Calu3 (cell line): ENCODE measurements at regions not wholly inside any gene's neighbourhood (a gene's known extent, or its start where the extent isn't known, plus 50 kb on each side); places are given as distances from the start of the nearest gene placed in this dataset.
"Not testable (repeated sequence)": the region's sequence is repeated elsewhere in the genome, so short reads cannot be mapped to it uniquely, and the experiment has no call there.

ENCODE experiments used
- BruUV-seq: library from RNA; stranded (reverse); fragments of 400-500 nt; replicated peaks from 2 replicates; lab custom pipeline; 2021; lab: Mats Ljungman, UMichigan
- CTCF ChIA-PET: fragments of 300-600 bp; sonication (Branson Sonifier 250); formaldehyde crosslinking; loops from one replicate; lab custom pipeline; 2022; ENCODE audit warnings: antibody characterized with exemption; lab: Charles Lee
- DNase-seq: peaks from one replicate; pipeline ENCODE4 v3.0.0; 2022
- H3K27ac Mint-ChIP-seq: one replicate; pipeline ENCODE4 v1.8.0; 2022; ENCODE audit warnings: mixed read lengths; ENCODE audit not compliant: unreplicated experiment
- H3K27me3 Mint-ChIP-seq: one replicate; pipeline ENCODE4 v1.8.0; 2022; ENCODE audit warnings: mixed read lengths; ENCODE audit not compliant: unreplicated experiment
- H3K36me3 Mint-ChIP-seq: one replicate; pipeline ENCODE4 v1.8.0; 2022; ENCODE audit warnings: mild to moderate bottlenecking, moderate library complexity, mixed read lengths; ENCODE audit not compliant: insufficient read depth, unreplicated experiment
- H3K4me1 Mint-ChIP-seq: one replicate; pipeline ENCODE4 v1.8.0; 2022; ENCODE audit warnings: mild to moderate bottlenecking, low read depth, mixed read lengths; ENCODE audit not compliant: unreplicated experiment
- H3K4me3 Mint-ChIP-seq: one replicate; pipeline ENCODE4 v1.8.0; 2022; ENCODE audit warnings: mild to moderate bottlenecking, low read depth, moderate library complexity, mixed read lengths; ENCODE audit not compliant: unreplicated experiment
- H3K9me3 Mint-ChIP-seq: one replicate; pipeline ENCODE4 v1.8.0; 2022; ENCODE audit warnings: low read depth, mixed read lengths; ENCODE audit not compliant: unreplicated experiment
- intact Hi-C: fragments of 100-400 bp; cut with micrococcal nuclease; formaldehyde crosslinking; loops from one replicate; pipeline ENCODE4 v1.10.0; 2022; ENCODE audit not compliant: unreplicated experiment
- TF ChIP-seq, protein P1 (sequence below): fragments of 200-600 bp; IDR thresholded peaks from one replicate; pipeline ENCODE4 v1.8.0; 2022; ENCODE audit warnings: antibody characterized with exemption; ENCODE audit not compliant: unreplicated experiment

DNA sequence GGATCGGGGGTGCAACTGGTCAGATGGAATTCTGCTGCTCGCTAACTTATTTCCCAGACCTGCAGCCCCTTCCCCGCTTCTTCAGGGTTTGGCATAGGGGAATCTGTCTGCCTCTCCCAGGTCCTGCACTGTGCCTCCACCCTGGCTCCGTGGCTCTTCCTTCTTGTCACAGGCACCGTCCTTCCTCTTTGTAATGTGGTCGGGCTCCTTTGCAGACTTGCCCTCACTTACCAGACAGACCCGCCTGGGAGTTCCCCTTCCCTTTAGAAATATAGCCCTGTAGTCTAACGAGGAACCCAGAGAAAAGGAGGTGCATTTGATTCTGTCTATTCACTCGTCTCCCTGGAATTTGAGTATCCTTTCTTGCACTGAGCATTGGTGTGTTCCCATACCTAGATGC lies 63.9 kb upstream of the PAX8 start:
- Mint-ChIP-seq H3K36me3 (no peaks in the 10 kb centered on the region), H3K27me3 (no peaks in the 10 kb centered on the region), H3K27ac (no peak overlapping the region), H3K4me3 (no peak overlapping the region), H3K4me1 (no peaks in the 10 kb centered on the region), H3K9me3 (no peaks in the 10 kb centered on the region)
- no peak for DNase-seq
- CTCF ChIA-PET: no interaction called here
- intact Hi-C loops: no loop called here
- TF ChIP-seq, protein P1, sequence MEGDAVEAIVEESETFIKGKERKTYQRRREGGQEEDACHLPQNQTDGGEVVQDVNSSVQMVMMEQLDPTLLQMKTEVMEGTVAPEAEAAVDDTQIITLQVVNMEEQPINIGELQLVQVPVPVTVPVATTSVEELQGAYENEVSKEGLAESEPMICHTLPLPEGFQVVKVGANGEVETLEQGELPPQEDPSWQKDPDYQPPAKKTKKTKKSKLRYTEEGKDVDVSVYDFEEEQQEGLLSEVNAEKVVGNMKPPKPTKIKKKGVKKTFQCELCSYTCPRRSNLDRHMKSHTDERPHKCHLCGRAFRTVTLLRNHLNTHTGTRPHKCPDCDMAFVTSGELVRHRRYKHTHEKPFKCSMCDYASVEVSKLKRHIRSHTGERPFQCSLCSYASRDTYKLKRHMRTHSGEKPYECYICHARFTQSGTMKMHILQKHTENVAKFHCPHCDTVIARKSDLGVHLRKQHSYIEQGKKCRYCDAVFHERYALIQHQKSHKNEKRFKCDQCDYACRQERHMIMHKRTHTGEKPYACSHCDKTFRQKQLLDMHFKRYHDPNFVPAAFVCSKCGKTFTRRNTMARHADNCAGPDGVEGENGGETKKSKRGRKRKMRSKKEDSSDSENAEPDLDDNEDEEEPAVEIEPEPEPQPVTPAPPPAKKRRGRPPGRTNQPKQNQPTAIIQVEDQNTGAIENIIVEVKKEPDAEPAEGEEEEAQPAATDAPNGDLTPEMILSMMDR: no peak
- BruUV-seq: no TSS peak

DNA sequence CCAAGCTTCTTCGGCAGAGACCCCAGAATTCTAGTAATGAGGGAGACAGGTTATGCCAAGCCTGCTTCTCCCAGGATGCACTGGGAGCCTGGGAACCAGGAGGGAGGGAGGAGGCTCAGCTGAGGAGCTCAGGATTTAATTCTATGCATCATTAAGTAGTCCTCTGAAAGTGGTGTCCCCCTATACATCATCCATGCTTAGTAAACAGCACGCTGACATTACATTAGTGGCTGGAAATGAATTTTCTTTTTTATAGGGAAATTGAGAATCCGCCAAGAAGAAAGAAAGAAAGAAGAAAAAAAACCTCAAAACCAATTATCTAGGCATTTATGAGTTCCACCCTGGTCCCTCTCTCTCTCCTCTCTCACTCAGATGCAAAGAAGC lies 63.1 kb upstream of the PAX8 start:
- H3K4me3 Mint-ChIP-seq, CTCF ChIA-PET, H3K27me3 Mint-ChIP-seq, H3K4me1 Mint-ChIP-seq, DNase-seq, H3K36me3 Mint-ChIP-seq, BruUV-seq, H3K9me3 Mint-ChIP-seq, intact Hi-C loops, H3K27ac Mint-ChIP-seq: not testable (repeated sequence)

DNA sequence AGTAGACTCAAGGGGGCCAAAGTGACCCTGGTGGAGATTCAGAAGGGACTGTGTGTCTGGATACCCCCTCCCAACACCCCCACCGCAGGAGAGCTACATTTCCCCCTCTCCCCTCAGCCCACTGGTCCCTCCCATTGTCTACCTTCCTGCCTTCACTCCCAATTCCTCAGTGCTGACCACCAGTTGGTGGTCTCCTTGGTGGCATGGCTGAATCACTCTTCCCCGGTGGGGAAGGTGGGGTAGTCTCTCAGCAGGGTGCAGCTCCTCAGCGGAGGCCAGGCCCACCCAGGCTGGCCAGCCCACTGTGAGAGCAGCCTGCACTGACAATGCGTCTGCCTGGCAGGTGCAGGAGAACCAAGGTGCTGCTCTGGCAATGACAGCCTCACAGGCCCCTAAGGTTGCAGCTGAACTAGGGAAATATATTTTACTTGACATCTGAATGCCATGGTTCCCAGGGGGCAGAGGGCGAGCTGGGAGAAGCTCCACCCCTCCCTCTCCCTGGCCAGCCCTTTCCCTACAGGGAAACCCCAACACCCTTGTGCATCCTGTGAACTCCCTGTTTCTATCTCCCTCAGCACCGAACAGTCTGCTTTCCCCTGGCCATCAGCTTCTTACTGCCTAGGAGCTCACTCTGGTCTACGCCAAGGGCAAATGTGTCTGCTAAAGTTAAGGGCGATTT lies 62.6 kb upstream of the PAX8 start:
- TF ChIP-seq, protein P1: no peak

DNA sequence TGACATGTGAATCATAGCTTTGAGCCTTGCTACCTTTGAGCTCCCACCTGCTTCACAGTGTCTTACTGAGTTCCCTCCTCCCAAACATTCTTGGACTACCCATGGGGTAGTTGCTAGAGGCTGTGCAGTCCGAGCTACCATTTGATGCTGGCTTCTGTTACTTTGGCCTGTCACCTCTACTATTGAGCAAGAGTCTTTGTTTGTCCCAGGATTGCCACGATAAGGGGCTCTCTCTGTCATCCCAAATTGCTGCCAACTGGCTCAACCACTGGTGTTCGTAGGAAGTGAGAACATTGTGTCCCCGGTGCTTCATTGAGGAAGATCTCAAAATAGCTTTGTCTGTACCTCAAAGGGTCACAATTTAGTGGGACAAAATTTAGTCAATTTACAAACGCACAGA lies 59.1 kb upstream of the PAX8 start:
- CTCF ChIA-PET: no interaction called here
- H3K9me3 Mint-ChIP-seq: no peaks in the 10 kb centered on the region
- H3K4me1 Mint-ChIP-seq: no peaks in the 10 kb centered on the region
- intact Hi-C loops: no loop called here
- no peak for DNase-seq
- no peaks in the 10 kb centered on the region for H3K27me3 Mint-ChIP-seq
- BruUV-seq: no TSS peak
- no peak overlapping the region for H3K27ac Mint-ChIP-seq
- TF ChIP-seq, protein P1: no peak
- H3K4me3 Mint-ChIP-seq: no peak overlapping the region
- H3K36me3 Mint-ChIP-seq: no peaks in the 10 kb centered on the region

More for the DNA sequence above, 62.6 kb upstream of the PAX8 start:
- no peaks in the 10 kb centered on the region for H3K4me1 Mint-ChIP-seq
- H3K27ac Mint-ChIP-seq: no peak overlapping the region
- H3K36me3 Mint-ChIP-seq: no peaks in the 10 kb centered on the region
- intact Hi-C loops: no loop called here
- no TSS peak for BruUV-seq
- CTCF ChIA-PET: no interaction called here
- H3K9me3 Mint-ChIP-seq: no peaks in the 10 kb centered on the region
- H3K4me3 Mint-ChIP-seq: no peak overlapping the region
- no peak for DNase-seq
- no peaks in the 10 kb centered on the region for H3K27me3 Mint-ChIP-seq

DNA sequence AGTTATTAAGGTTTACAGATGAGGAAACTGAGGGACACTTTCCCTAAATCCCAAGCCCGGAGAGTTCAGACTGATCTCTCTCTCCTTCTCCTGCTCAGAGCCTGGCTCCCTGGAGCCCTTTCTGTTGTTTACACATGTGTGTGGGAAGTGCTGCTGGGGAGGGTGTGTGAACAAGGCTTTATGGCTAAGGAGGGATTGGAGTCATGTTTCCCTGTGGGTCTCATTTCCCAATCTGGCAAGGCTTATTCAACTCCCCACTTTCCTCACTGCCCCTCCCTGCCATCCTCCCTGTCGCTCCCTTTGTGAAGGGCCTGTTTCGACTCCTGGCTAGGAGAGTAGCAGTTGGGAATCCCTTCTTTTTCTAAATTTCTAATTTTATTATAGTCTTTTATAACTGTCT lies 57.3 kb upstream of the PAX8 start:
- intact Hi-C loops, H3K27ac Mint-ChIP-seq, H3K4me3 Mint-ChIP-seq, H3K36me3 Mint-ChIP-seq, DNase-seq, H3K9me3 Mint-ChIP-seq, BruUV-seq, H3K4me1 Mint-ChIP-seq, H3K27me3 Mint-ChIP-seq, CTCF ChIA-PET: not testable (repeated sequence)
